Activated naive CD8-positive, alpha-beta T cell treated with anti-CD3 and anti-CD28 coated beads, Interleukin-2, amount 10 ng/mL, durations not matched to agents 7 days and 5 days (primary cell): ENCODE measurements at regions not wholly inside any gene's neighbourhood (a gene's known extent, or its start where the extent isn't known, plus 50 kb on each side); places are given as distances from the start of the nearest gene placed in this dataset.
"Not testable (repeated sequence)": the region's sequence is repeated elsewhere in the genome, so short reads cannot be mapped to it uniquely, and the experiment has no call there.

Experiments used
- ATAC-seq: fragments of 150-1000 bp; cut with Tn5 transposase; one replicate; pipeline ENCODE4 v1.10.0; 2021; ENCODE audit warnings: low read depth, moderate library complexity
- POLR2A ChIA-PET: fragments of 350-600 bp; sonication (Branson Sonifier 250); formaldehyde crosslinking; loops from one replicate; lab custom pipeline; 2021; ENCODE audit warnings: antibody characterized with exemption; lab: Charles Lee
- DNase-seq: peaks from one replicate; pipeline ENCODE4 v3.0.0; 2021
- H3K27ac Mint-ChIP-seq: one replicate; pipeline ENCODE4 v1.8.0; 2022; ENCODE audit warnings: mild to moderate bottlenecking, mixed read lengths
- H3K27me3 Mint-ChIP-seq: one replicate; pipeline ENCODE4 v1.8.0; 2022; ENCODE audit warnings: mild to moderate bottlenecking, moderate library complexity, mixed read lengths
- H3K36me3 Mint-ChIP-seq: one replicate; pipeline ENCODE4 v1.8.0; 2021; ENCODE audit warnings: mild to moderate bottlenecking, mixed read lengths
- H3K4me1 Mint-ChIP-seq: one replicate; pipeline ENCODE4 v1.8.0; 2021; ENCODE audit warnings: mixed read lengths
- H3K4me3 Mint-ChIP-seq: one replicate; pipeline ENCODE4 v1.8.0; 2022; ENCODE audit warnings: mild to moderate bottlenecking, moderate library complexity, mixed read lengths
- H3K9me3 Mint-ChIP-seq: one replicate; pipeline ENCODE4 v1.8.0; 2021; ENCODE audit warnings: mixed read lengths

- ATAC-seq, POLR2A ChIA-PET, H3K36me3 Mint-ChIP-seq, H3K27ac Mint-ChIP-seq, H3K4me1 Mint-ChIP-seq, DNase-seq, H3K4me3 Mint-ChIP-seq, H3K27me3 Mint-ChIP-seq, H3K9me3 Mint-ChIP-seq: not testable (repeated sequence)
Observed at GRCh38 chr13:80691814-80692213, 350.9 kb upstream of the SPRY2 start.

GRCh38 chr13:80690208-80690607, 349.3 kb upstream of the SPRY2 start:
- no peaks in the 10 kb centered on the region for H3K36me3 Mint-ChIP-seq
- no peaks in the 10 kb centered on the region for H3K27me3 Mint-ChIP-seq
- ATAC-seq (no peak), DNase-seq (no peak)
- no peaks in the 10 kb centered on the region for H3K4me1 Mint-ChIP-seq
- no peak overlapping the region for H3K4me3 Mint-ChIP-seq
- H3K9me3 Mint-ChIP-seq: peaks cover 7% of the 10 kb centered on the region
- H3K27ac Mint-ChIP-seq: no peak overlapping the region
- POLR2A ChIA-PET: no interaction called here

- no peak overlapping the region for H3K27ac Mint-ChIP-seq
- no peaks in the 10 kb centered on the region for H3K4me1 Mint-ChIP-seq
- POLR2A ChIA-PET: no interaction called here
- no peak overlapping the region for H3K4me3 Mint-ChIP-seq
- DNase-seq (no peak), ATAC-seq (no peak)
- no peaks in the 10 kb centered on the region for H3K36me3 Mint-ChIP-seq
- H3K9me3 Mint-ChIP-seq: peaks cover 5% of the 10 kb centered on the region
- no peaks in the 10 kb centered on the region for H3K27me3 Mint-ChIP-seq
Observed at GRCh38 chr13:80688593-80688992, 347.7 kb upstream of the SPRY2 start.

GRCh38 chr13:80685942-80686341, 345.0 kb upstream of the SPRY2 start:
- no peaks in the 10 kb centered on the region for H3K36me3 Mint-ChIP-seq
- ATAC-seq: no peak
- no peak for DNase-seq
- H3K4me3 Mint-ChIP-seq: no peak overlapping the region
- no peaks in the 10 kb centered on the region for H3K27me3 Mint-ChIP-seq
- no peak overlapping the region for H3K27ac Mint-ChIP-seq
- H3K9me3 Mint-ChIP-seq: no peaks in the 10 kb centered on the region
- POLR2A ChIA-PET: no interaction called here
- no peaks in the 10 kb centered on the region for H3K4me1 Mint-ChIP-seq

GRCh38 chr13:80684217-80684991, 343.5 kb upstream of the SPRY2 start:
- DNase-seq: no peak
- Mint-ChIP-seq H3K27ac (no peak overlapping the region), H3K4me1 (no peaks in the 10 kb centered on the region), H3K4me3 (no peak overlapping the region), H3K9me3 (peaks cover 2% of the 10 kb centered on the region), H3K36me3 (no peaks in the 10 kb centered on the region), H3K27me3 (no peaks in the 10 kb centered on the region)
- ATAC-seq: no peak
- POLR2A ChIA-PET: no interaction called here

GRCh38 chr13:80680786-80681366, 339.9 kb upstream of the SPRY2 start:
- Mint-ChIP-seq H3K4me1 (no peaks in the 10 kb centered on the region), H3K4me3 (no peak overlapping the region)

GRCh38 chr13:80679423-80679822, 338.5 kb upstream of the SPRY2 start:
- Mint-ChIP-seq H3K4me3 (no peak overlapping the region), H3K9me3 (peaks cover 7% of the 10 kb centered on the region), H3K4me1 (no peaks in the 10 kb centered on the region), H3K36me3 (no peaks in the 10 kb centered on the region), H3K27me3 (no peaks in the 10 kb centered on the region), H3K27ac (no peak overlapping the region)
- DNase-seq: no peak
- POLR2A ChIA-PET: no interaction called here
- ATAC-seq: no peak

More at GRCh38 chr13:80680786-80681366, 339.9 kb upstream of the SPRY2 start:
- ATAC-seq (no peak), DNase-seq (no peak)
- Mint-ChIP-seq H3K36me3 (no peaks in the 10 kb centered on the region), H3K9me3 (peaks cover 7% of the 10 kb centered on the region), H3K27ac (no peak overlapping the region), H3K27me3 (no peaks in the 10 kb centered on the region)
- POLR2A ChIA-PET: no interaction called here

- POLR2A ChIA-PET: no interaction called here
- H3K36me3 Mint-ChIP-seq: no peaks in the 10 kb centered on the region
- H3K9me3 Mint-ChIP-seq: peaks cover 7% of the 10 kb centered on the region
- DNase-seq: no peak
- no peak overlapping the region for H3K27ac Mint-ChIP-seq
- no peaks in the 10 kb centered on the region for H3K27me3 Mint-ChIP-seq
- H3K4me1 Mint-ChIP-seq: no peaks in the 10 kb centered on the region
- H3K4me3 Mint-ChIP-seq: no peak overlapping the region
- no peak for ATAC-seq
Observed at GRCh38 chr13:80677227-80677626, 336.3 kb upstream of the SPRY2 start.

- H3K4me3 Mint-ChIP-seq, H3K36me3 Mint-ChIP-seq, POLR2A ChIA-PET, ATAC-seq, H3K4me1 Mint-ChIP-seq, H3K27ac Mint-ChIP-seq, DNase-seq, H3K27me3 Mint-ChIP-seq: not testable (repeated sequence)
- H3K9me3 Mint-ChIP-seq: peaks cover 10% of the 10 kb centered on the region
Observed at GRCh38 chr13:80675442-80675841, 334.5 kb upstream of the SPRY2 start.

GRCh38 chr13:80671773-80672172, 330.8 kb upstream of the SPRY2 start:
- H3K27ac Mint-ChIP-seq: no peak overlapping the region
- H3K4me3 Mint-ChIP-seq: no peak overlapping the region
- POLR2A ChIA-PET: no interaction called here
- no peak for DNase-seq
- H3K27me3 Mint-ChIP-seq: no peaks in the 10 kb centered on the region
- H3K9me3 Mint-ChIP-seq: peaks cover 9% of the 10 kb centered on the region
- H3K4me1 Mint-ChIP-seq: no peaks in the 10 kb centered on the region
- ATAC-seq: no peak
- H3K36me3 Mint-ChIP-seq: no peaks in the 10 kb centered on the region

- Mint-ChIP-seq H3K4me3 (no peak overlapping the region), H3K27me3 (no peaks in the 10 kb centered on the region), H3K27ac (no peak overlapping the region), H3K36me3 (no peaks in the 10 kb centered on the region), H3K4me1 (no peaks in the 10 kb centered on the region), H3K9me3 (peaks cover 7% of the 10 kb centered on the region)
- ATAC-seq (no peak), DNase-seq (no peak)
- POLR2A ChIA-PET: no interaction called here
Observed at GRCh38 chr13:80669112-80669511, 328.2 kb upstream of the SPRY2 start.

- H3K4me1 Mint-ChIP-seq: no peaks in the 10 kb centered on the region
- H3K9me3 Mint-ChIP-seq: peaks cover 7% of the 10 kb centered on the region
- no peaks in the 10 kb centered on the region for H3K27me3 Mint-ChIP-seq
- no peak overlapping the region for H3K4me3 Mint-ChIP-seq
- no peaks in the 10 kb centered on the region for H3K36me3 Mint-ChIP-seq
- DNase-seq (no peak), ATAC-seq (no peak)
- H3K27ac Mint-ChIP-seq: no peak overlapping the region
- POLR2A ChIA-PET: no interaction called here
Observed at GRCh38 chr13:80668452-80668851, 327.5 kb upstream of the SPRY2 start.

- no peaks in the 10 kb centered on the region for H3K4me1 Mint-ChIP-seq
- no peaks in the 10 kb centered on the region for H3K27me3 Mint-ChIP-seq
- H3K27ac Mint-ChIP-seq: no peak overlapping the region
- no peak for ATAC-seq
- H3K36me3 Mint-ChIP-seq: no peaks in the 10 kb centered on the region
- H3K4me3 Mint-ChIP-seq: no peak overlapping the region
- POLR2A ChIA-PET: no interaction called here
- peaks cover 7% of the 10 kb centered on the region for H3K9me3 Mint-ChIP-seq
- DNase-seq: no peak
Observed at GRCh38 chr13:80666782-80667552, 326.0 kb upstream of the SPRY2 start.
